GM21526 (cell line): ENCODE measurements at regions not wholly inside any gene's neighbourhood (a gene's known extent, or its start where the extent isn't known, plus 50 kb on each side); places are given as distances from the start of the nearest gene placed in this dataset.

Experiments used
- ATAC-seq: cut with Tn5 transposase; IDR thresholded peaks from one replicate; pipeline ENCODE4 v1.9.1; 2021; ENCODE audit warnings: moderate library complexity; ENCODE audit not compliant: unreplicated experiment, low FRiP score

- ATAC-seq: no peak
Observed at GRCh38 chr9:89720696-89721175, 115.9 kb downstream of the GADD45G start.

GRCh38 chr9:89721176-89721700 is 116.4 kb downstream of the GADD45G start:
- ATAC-seq: no peak

DNA sequence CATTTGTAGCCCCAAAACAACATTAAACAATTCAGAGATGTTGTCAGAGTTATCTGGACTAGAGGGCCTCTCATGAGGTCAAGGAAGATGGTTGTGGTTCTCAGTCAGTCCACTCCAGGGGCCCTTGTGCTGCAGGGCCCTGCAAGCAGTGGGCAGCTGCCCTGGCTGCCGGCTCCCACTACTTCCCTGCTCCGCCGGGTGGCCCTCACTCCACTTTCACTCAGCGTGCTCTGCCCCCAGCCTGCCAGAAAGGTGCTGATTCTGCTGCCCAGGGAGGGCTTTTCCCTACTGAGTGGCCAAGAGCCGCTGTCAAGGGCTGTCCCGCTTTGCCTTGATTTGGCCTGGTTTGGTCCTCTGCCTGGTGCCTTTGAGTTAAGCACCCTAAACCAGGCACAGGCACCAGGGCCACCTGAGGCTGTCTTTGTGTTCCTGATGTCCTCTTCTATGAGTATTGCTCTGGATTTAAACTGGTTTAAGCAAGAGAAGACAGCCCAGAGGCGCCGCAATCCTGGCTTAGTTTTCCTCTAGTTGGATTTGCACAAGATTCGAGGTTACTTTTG is 117.2 kb downstream of the GADD45G start:
- no peak for ATAC-seq

GRCh38 chr9:89722712-89723111 is 117.9 kb downstream of the GADD45G start:
- ATAC-seq: no peak

DNA sequence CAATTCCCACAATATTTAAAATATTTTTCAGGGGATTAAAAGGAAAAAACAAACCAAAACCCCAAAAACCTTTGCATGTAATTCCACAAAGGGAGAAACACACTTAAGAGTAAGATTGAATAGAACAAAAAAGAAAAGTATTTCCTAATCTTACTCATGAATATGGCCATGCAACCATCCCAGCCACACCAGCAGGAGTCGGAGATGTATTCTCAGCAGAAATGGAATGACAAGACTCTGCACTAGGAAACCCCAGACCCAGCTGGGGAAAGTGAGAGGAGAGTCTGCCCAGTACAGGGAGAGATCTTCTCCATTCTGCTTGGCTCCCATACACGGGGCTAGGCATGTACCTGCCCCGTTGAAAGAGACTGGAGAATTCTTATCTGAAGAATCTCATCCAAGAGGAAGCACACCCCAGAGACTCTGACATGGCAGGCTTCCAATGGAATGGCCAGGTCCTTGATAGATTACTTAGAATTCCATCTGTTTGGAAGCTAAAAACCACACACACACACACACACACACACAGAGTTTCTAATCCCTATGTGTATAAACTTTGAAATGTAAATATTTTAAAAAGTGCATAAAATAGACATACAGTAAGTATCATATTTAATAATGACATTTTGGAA is 118.8 kb downstream of the GADD45G start:
- no peak for ATAC-seq

DNA sequence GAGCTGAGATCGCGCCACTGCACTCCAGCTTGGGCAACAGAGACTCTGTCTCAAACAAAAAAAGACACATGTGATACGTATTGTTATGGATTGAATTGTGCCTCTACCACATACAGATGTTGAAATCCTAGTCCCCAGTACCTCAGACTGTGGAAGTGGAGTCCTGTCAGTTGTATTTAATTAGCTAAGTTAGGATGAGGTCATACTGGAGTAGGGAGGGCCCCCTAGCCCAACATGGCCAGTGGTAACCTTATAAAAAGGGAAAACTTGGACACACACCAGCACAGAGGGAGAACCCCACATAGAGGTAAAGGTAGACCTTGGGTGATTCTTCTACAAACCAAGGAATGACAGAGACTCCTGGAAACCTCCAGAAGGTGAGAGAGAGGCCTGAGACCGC is 119.8 kb downstream of the GADD45G start:
- ATAC-seq: no peak

GRCh38 chr9:89725271-89725670 is 120.5 kb downstream of the GADD45G start:
- no peak for ATAC-seq

DNA sequence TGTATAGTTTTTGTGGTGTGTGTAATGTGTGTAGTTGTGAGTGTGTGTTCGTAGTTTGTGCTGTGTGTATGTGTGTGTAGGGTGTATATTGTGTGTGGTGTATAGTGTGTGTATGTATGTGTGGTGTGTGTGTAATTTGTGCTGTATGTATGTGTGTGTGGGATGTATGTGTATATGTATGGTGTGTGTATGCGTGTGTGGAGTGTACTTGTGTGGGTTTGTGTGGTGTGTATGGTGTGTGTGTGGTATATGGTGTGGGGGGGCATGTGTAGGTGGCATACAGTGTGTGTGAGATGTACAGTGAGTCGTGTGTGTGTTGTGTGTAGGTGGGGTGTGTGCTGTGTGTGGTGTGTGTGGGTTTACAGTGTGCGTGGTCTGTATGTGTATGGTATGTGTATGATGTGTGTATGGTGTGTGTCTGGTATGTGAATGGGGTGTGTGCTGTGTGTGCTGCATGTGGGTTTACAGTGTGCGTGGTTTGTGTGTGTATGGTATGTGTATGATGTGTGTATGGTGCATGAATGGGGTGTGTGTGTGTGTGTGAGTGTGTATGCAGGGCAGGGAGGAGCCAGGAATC is 125.2 kb downstream of the GADD45G start:
- ATAC-seq: no peak

- no peak for ATAC-seq
Observed at GRCh38 chr9:89730715-89731114, 125.9 kb downstream of the GADD45G start.

DNA sequence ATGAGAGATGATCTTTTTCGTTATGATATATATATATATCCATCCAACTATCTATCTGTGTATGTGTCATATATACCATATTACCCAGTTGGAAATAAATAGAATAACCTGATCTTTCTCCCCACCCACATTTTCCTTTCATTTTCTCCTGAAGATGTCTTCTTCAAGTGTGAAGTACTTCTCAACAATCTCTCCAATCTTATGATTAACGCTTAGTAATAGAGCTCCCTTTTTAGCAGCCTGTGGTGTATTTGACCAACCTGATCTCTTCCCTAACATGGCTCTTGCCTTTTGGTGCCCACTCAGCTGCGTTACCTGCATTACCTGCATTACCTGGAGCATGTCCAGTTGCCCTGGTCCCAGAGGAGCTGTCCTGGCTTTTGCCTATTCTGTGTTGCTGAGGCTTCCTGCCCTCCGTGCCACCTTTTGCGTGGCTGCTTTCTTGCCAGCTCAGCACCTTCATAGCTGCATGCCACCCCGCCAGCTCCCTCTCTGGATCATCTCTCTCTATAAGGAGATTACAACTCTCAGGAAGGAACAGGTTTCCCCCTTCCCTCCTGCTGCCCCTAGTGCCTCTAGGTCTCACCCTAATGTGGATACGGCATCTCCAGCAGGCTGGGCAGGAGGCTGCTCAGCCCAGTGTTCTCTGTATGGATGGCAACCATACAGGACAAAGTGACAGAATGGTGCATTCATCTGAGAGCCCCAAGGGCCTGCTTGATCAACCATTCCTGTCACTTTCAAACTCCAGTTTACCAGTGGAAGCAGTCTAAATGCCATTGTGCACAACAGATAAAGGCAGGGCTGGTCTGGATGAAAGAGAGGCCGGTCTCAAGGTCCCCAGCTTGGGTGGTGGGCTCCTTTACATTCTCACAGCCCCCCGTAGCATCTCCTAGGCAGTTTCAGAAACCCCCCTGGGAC is 126.7 kb downstream of the GADD45G start:
- ATAC-seq: no peak

GRCh38 chr9:89732295-89732938 is 127.6 kb downstream of the GADD45G start:
- no peak for ATAC-seq

DNA sequence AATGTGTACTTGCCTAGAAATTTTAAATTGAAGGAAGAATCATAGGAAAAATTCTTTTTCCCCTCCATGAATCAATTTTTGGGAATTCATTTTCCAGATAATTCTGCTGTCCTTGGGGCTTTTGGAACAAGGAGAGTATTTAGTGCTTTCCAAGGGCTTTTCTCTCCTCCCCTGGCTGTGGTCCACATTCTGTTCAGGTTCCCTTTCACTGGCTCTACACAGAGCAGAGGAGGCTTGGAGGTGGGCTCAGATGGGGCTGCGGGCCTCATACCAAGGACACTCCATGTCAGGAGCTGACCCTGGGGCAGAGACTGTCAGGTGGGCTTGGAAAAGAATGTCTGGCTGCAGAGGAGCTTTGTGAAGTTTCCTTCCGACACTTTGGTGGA is 128.1 kb downstream of the GADD45G start:
- no peak for ATAC-seq

- no peak for ATAC-seq
Observed at GRCh38 chr9:89734600-89735041, 129.8 kb downstream of the GADD45G start.

- no peak for ATAC-seq
Observed at GRCh38 chr9:89738137-89738932, 133.5 kb downstream of the GADD45G start.

DNA sequence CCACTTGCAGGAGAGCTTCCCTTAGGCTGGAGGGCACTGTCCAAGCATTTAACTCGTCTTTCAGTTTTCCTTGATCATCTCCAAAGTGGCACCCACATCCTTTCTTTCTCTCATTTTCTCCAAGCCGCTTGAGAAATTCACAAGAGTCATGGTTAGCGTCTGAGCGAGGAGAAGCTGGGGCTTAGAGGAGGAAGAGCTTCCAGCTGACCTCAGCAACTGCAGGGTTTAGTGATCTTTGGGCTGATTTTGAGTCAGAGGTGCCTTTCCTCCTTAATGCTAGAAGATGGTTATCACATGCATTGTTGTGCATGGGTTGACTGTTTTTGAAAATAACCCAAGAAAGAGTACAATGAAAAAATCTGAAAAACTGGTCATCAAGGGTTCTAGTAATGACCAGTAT is 134.7 kb downstream of the GADD45G start:
- ATAC-seq: no peak

- ATAC-seq: no peak
Observed at GRCh38 chr9:89739916-89740315, 135.1 kb downstream of the GADD45G start.

DNA sequence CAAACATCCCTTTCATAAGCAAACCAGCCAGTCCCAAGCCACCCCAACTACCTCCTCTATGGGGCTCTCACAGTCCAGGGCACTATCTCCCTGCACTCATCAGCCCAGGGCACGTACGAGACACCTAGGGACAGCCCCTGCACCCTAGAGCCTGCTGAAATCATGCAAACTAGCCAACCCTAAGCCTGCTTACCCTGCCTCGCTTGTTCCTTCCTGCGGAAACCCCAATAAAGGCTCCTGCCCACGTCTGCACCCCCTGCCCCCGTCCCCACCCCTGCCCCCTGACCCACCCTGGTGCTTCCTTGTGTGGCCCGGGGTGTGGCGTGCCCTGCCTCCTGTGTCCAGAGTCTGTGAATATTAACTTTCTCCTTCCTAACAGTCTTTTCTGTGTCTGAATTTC is 135.9 kb downstream of the GADD45G start:
- peak; percentile 52 for ATAC-seq

GRCh38 chr9:89742660-89743059 is 137.8 kb downstream of the GADD45G start:
- no peak for ATAC-seq

GRCh38 chr9:89743216-89743572 is 138.4 kb downstream of the GADD45G start:
- peak; percentile 54 for ATAC-seq
